HCT116 (cell line): ENCODE measurements at regions not wholly inside any gene's neighbourhood (a gene's known extent, or its start where the extent isn't known, plus 50 kb on each side); places are given as distances from the start of the nearest gene placed in this dataset.

Experiments used
- ATAC-seq: fragments of 200-7000 bp; cut with Tn5 transposase; 2 replicates; pipeline ENCODE4 v1.9.1; 2020; ENCODE audit warnings: mild to moderate bottlenecking, moderate library complexity
- BruUV-seq: library from RNA; stranded (reverse); fragments of 400-500 nt; replicated peaks from 2 replicates; lab custom pipeline; 2021; lab: Mats Ljungman, UMichigan
- CTCF ChIA-PET: fragments of 300-600 bp; sonication (Branson Sonifier 250); formaldehyde crosslinking; loops from one replicate; lab custom pipeline; 2021; ENCODE audit warnings: antibody characterized with exemption; lab: Charles Lee
- POLR2A ChIA-PET: fragments of 300-600, 350-600 bp; sonication (Branson Sonifier 250); formaldehyde crosslinking; loops from one replicate; lab custom pipeline; 2021; ENCODE audit warnings: antibody characterized with exemption; lab: Charles Lee
- RAD21 ChIA-PET, 2 experiments: fragments of 300-600 bp; sonication (Branson Sonifier 250); formaldehyde crosslinking; loops; one replicate each; lab custom pipeline; 2023; ENCODE audit warnings: low total read pairs in 2 of 2; ENCODE audit not compliant: uncharacterized antibody in 2 of 2, unreplicated experiment in 2 of 2, low non-redundant PET in 1 of 2; lab: Charles Lee
- DNase-seq: peaks from one replicate; pipeline ENCODE4 v3.0.0-alpha.2; 2010; ENCODE audit warnings: low read depth, low spot score
- H2AFZ ChIP-seq: fragments of 200-600 bp; shearing (Covaris generic), sonication (generic); 2 replicates; pipeline ENCODE4 v1.6.1; 2017; ENCODE audit warnings: low read depth, mixed run types, mixed read lengths, antibody characterized with exemption, low read length; ENCODE audit not compliant: poor library complexity, severe bottlenecking
- H3K27ac ChIP-seq: 2 replicates; pipeline ENCODE4 v1.5.1; 2012; ENCODE audit warnings: low read depth, low read length
- H3K27me3 ChIP-seq: fragments of 200-600 bp; sonication (generic); 2 replicates; pipeline ENCODE4 v1.6.1; 2016; ENCODE audit warnings: mixed run types, low read length, mixed read lengths; ENCODE audit not compliant: insufficient read depth
- H3K36me3 ChIP-seq, 2 experiments: fragments of 200-500 bp in 1 of 2; fragments of 200-600 bp in 1 of 2; sonication (Bioruptor generic) in 1 of 2; sonication (generic) in 1 of 2; 2 replicates each; pipeline versions ENCODE4 v1.5.1 to v1.6.1; 2014 to 2016; ENCODE audit warnings: low read length in 2 of 2, inconsistent platforms in 1 of 2, mixed read lengths in 1 of 2, mixed run types in 1 of 2; ENCODE audit not compliant: insufficient read depth in 2 of 2, control insufficient read depth in 1 of 2
- H3K4me1 ChIP-seq, 2 experiments: fragments of 200-600 bp in 1 of 2; sonication (generic) in 1 of 2; 2 replicates each; pipeline versions ENCODE4 v1.5.1 to v1.6.1; 2012 to 2017; ENCODE audit warnings: low read length in 2 of 2, inconsistent platforms in 1 of 2, mild to moderate bottlenecking in 1 of 2, mixed read lengths in 1 of 2, mixed run types in 1 of 2, moderate library complexity in 1 of 2; ENCODE audit not compliant: insufficient read depth in 2 of 2, control insufficient read depth in 1 of 2
- H3K4me2 ChIP-seq: fragments of 200-600 bp; sonication (generic); 2 replicates; pipeline ENCODE4 v1.6.1; 2017; ENCODE audit warnings: mixed run types, low read length, mixed read lengths
- H3K4me3 ChIP-seq, 2 experiments: fragments of 200-600 bp in 1 of 2; sonication (generic) in 1 of 2; replicated peaks in 1 of 2; 2 replicates each; pipeline ENCODE4 v1.5.1; 2011 to 2016; ENCODE audit warnings: low read length in 2 of 2, control low read depth in 1 of 2, low read depth in 1 of 2, mild to moderate bottlenecking in 1 of 2, mixed read lengths in 1 of 2, mixed run types in 1 of 2
- H3K79me2 ChIP-seq: fragments of 200-600 bp; sonication (generic); 2 replicates; pipeline ENCODE4 v1.6.1; 2017; ENCODE audit warnings: mild to moderate bottlenecking, mixed run types, low read length, moderate library complexity, mixed read lengths; ENCODE audit not compliant: insufficient read depth
- H3K9ac ChIP-seq: fragments of 200-600 bp; sonication (generic); 2 replicates; pipeline ENCODE4 v1.6.1; 2016; ENCODE audit warnings: low read length, mixed read lengths
- H3K9me2 ChIP-seq: fragments of 200-600 bp; sonication (generic), shearing (Covaris generic); 2 replicates; pipeline ENCODE4 v1.6.1; 2017; ENCODE audit warnings: mixed run types, mild to moderate bottlenecking, moderate library complexity; ENCODE audit not compliant: insufficient read depth
- H3K9me3 ChIP-seq, 2 experiments: fragments of 200-500 bp in 1 of 2; fragments of 200-600 bp in 1 of 2; sonication (Bioruptor generic) in 1 of 2; sonication (generic) in 1 of 2; 2 replicates each; pipeline ENCODE4 v1.6.1; 2014 to 2017; ENCODE audit warnings: low read length in 2 of 2, mixed read lengths in 2 of 2, inconsistent platforms in 1 of 2, low read depth in 1 of 2, mild to moderate bottlenecking in 1 of 2, mixed run types in 1 of 2, moderate library complexity in 1 of 2; ENCODE audit not compliant: control insufficient read depth in 1 of 2, insufficient read depth in 1 of 2
- H4K20me1 ChIP-seq: fragments of 200-600 bp; sonication (generic), shearing (Covaris generic); 2 replicates; pipeline ENCODE4 v1.6.1; 2017; ENCODE audit warnings: mixed run types, mild to moderate bottlenecking, moderate library complexity; ENCODE audit not compliant: insufficient read depth
- ATF3 ChIP-seq: IDR thresholded peaks from 2 replicates; pipeline ENCODE4 v1.6.1; 2012
- CEBPB ChIP-seq: IDR thresholded peaks from 2 replicates; pipeline ENCODE4 v1.6.1; 2012; ENCODE audit warnings: low read depth
- CTCF ChIP-seq, 3 experiments: fragments of 200-600 bp in 1 of 3; sonication (generic) in 1 of 3; IDR thresholded peaks in 2 of 3; conservative IDR thresholded peaks in 1 of 3; 2 replicates each; pipeline ENCODE4 v1.5.1; 2012 to 2017; ENCODE audit warnings: low read depth in 2 of 3, low read length in 2 of 3, antibody characterized with exemption in 1 of 3, borderline replicate concordance in 1 of 3, control low read depth in 1 of 3, mild to moderate bottlenecking in 1 of 3, mixed read lengths in 1 of 3, mixed run types in 1 of 3, moderate library complexity in 1 of 3; ENCODE audit not compliant: insufficient read depth in 1 of 3
- ELF1 ChIP-seq: IDR thresholded peaks from 2 replicates; pipeline ENCODE4 v1.6.1; 2012; ENCODE audit warnings: low read depth, borderline replicate concordance
- EZH2phosphoT487 ChIP-seq: fragments of 200-600 bp; IDR thresholded peaks from 2 replicates; pipeline ENCODE4 v1.6.1; 2018; ENCODE audit warnings: antibody characterized with exemption, borderline replicate concordance
- FOSL1 ChIP-seq: IDR thresholded peaks from 2 replicates; pipeline ENCODE4 v1.6.1; 2012; ENCODE audit warnings: low read depth
- JUND ChIP-seq: IDR thresholded peaks from 2 replicates; pipeline ENCODE4 v1.6.1; 2012
- POLR2AphosphoS5 ChIP-seq: IDR thresholded peaks from 2 replicates; pipeline ENCODE4 v1.6.1; 2011; ENCODE audit warnings: mild to moderate bottlenecking, low read depth, low read length, moderate library complexity
- SP1 ChIP-seq: IDR thresholded peaks from 2 replicates; pipeline ENCODE4 v1.6.1; 2012; ENCODE audit warnings: low read depth
- intact Hi-C: fragments of 100-400 bp; cut with micrococcal nuclease; formaldehyde crosslinking; loops from 2 replicates; pipeline ENCODE4 v1.10.0; 2022
- TF ChIP-seq, protein P1 (sequence below): IDR thresholded peaks from 2 replicates; pipeline ENCODE4 v1.6.1; 2012

DNA sequence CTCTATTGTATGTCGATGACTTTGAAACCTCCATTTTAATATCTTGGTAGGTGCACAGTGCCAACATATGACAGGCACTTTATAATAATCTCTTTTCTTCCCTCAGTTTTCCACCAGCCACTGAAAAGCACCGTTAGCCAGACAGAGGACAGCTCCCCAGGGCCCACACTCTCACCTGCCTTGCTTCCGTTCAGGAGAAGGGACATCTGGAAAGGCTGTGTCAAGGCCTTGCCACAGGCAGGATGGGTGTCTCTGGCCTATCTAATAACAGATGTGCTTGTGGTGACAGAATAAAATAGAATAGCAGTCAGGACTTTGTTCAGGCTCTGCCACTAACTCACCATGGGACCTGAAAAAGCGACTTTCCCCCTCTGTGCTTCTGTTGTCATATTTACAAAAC is 75.5 kb upstream of the CCDC167 start:
- H3K4me1 ChIP-seq: peaks cover 38 to 54% of the 10 kb centered on the region in 2 experiments
- peak overlapping the region; percentile 78 for H3K4me2 ChIP-seq
- no peaks in the 10 kb centered on the region for H4K20me1 ChIP-seq
- peak overlapping the region; percentile 31; the same call in 1 of the 2 replicates for H3K9ac ChIP-seq
- no peak overlapping the region for H3K4me3 ChIP-seq
- RAD21 ChIA-PET: no interaction called here
- no peaks in the 10 kb centered on the region for H3K9me2 ChIP-seq
- intact Hi-C loops: no loop called here
- POLR2A ChIA-PET: no interaction called here
- DNase-seq: no peak
- ATAC-seq: no peak
- H3K27me3 ChIP-seq: no peaks in the 10 kb centered on the region
- no peak overlapping the region for H3K27ac ChIP-seq
- H3K9me3 ChIP-seq: no peaks in the 10 kb centered on the region
- no peaks in the 10 kb centered on the region for H3K79me2 ChIP-seq
- no TSS peak for BruUV-seq
- CTCF ChIA-PET: no interaction called here
- peak overlapping the region; percentile 2 for H2AFZ ChIP-seq
- no peaks in the 10 kb centered on the region for H3K36me3 ChIP-seq
- TF ChIP-seq SP1 (no peak), ELF1 (no peak), JUND (no peak), CEBPB (no peak), FOSL1 (no peak), POLR2AphosphoS5 (no peak), EZH2phosphoT487 (no peak), CTCF (IDR thresholded peaks at IDR 0.05 in 2 of 3, conservative IDR thresholded peaks at IDR 0.05 in 1 of 3; ENCODE audit: borderline replicate concordance in 1 of 3, insufficient read depth in 1 of 3, low read depth in 2 of 3, low read length in 2 of 3) (no peak), ATF3 (no peak)
- TF ChIP-seq, protein P1, sequence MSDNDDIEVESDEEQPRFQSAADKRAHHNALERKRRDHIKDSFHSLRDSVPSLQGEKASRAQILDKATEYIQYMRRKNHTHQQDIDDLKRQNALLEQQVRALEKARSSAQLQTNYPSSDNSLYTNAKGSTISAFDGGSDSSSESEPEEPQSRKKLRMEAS: no peak
